HepG2 (cell line): ENCODE measurements at regions not wholly inside any gene's neighbourhood (a gene's known extent, or its start where the extent isn't known, plus 50 kb on each side); places are given as distances from the start of the nearest gene placed in this dataset.
A peak's percentile ranks its signal among the peaks of the same experiment; 100 is the strongest.

Experiments
- ESRRA ChIP-seq: sonication (generic); formaldehyde crosslinking; IDR thresholded peaks from 2 replicates; pipeline ENCODE4 v1.5.1; 2020; ENCODE audit warnings: mild to moderate bottlenecking, low read depth, missing genetic modification reagents
- FOXP1 ChIP-seq, 2 experiments: fragments of 450-650 bp in 1 of 2; IDR thresholded peaks; 2 replicates each; pipeline ENCODE4 v1.6.1; 2017 to 2018; ENCODE audit warnings: antibody characterized with exemption in 1 of 2
- GATAD1 ChIP-seq: IDR thresholded peaks from 2 replicates; pipeline ENCODE4 v1.6.1; 2016; ENCODE audit warnings: missing genetic modification reagents, missing compliant biosample characterization
- HIVEP1 ChIP-seq: sonication (generic); formaldehyde crosslinking; IDR thresholded peaks from 2 replicates; pipeline ENCODE4 v1.4.0; 2020; ENCODE audit warnings: mild to moderate bottlenecking, missing genetic modification reagents
- HOXA5 ChIP-seq: sonication (generic); formaldehyde crosslinking; IDR thresholded peaks from 2 replicates; pipeline ENCODE4 v1.4.0; 2020; ENCODE audit warnings: missing genetic modification reagents
- KDM5A ChIP-seq: fragments of 200-600 bp; sonication (generic); IDR thresholded peaks from 2 replicates; pipeline ENCODE4 v1.7.0; 2018; ENCODE audit warnings: antibody characterized with exemption, mild to moderate bottlenecking, low read length, borderline replicate concordance
- PRDM4 ChIP-seq: sonication (generic); formaldehyde crosslinking; IDR thresholded peaks from 2 replicates; pipeline ENCODE4 v1.9.0; 2021; ENCODE audit warnings: missing genetic modification reagents, borderline replicate concordance
- SALL1 ChIP-seq: sonication (generic); formaldehyde crosslinking; IDR thresholded peaks from 2 replicates; pipeline ENCODE4 v1.8.0; 2022; ENCODE audit warnings: mild to moderate bottlenecking, missing genetic modification reagents
- ZBTB1 ChIP-seq: sonication (generic); formaldehyde crosslinking; IDR thresholded peaks from 2 replicates; pipeline ENCODE4 v1.4.0; 2020; ENCODE audit warnings: missing genetic modification reagents, borderline replicate concordance
- ZBTB38 ChIP-seq: sonication (generic); formaldehyde crosslinking; IDR thresholded peaks from 2 replicates; pipeline ENCODE4 v1.5.1; 2020; ENCODE audit warnings: mild to moderate bottlenecking, missing genetic modification reagents
- ZFP36L1 ChIP-seq: sonication (generic); formaldehyde crosslinking; IDR thresholded peaks from 2 replicates; pipeline ENCODE4 v1.8.0; 2022; ENCODE audit warnings: mild to moderate bottlenecking, missing genetic modification reagents, moderate library complexity
- ZKSCAN8 ChIP-seq: IDR thresholded peaks from 2 replicates; pipeline ENCODE4 v1.6.1; 2016; ENCODE audit warnings: borderline replicate concordance, missing genetic modification reagents, missing compliant biosample characterization
- ZNF10 ChIP-seq: sonication (generic); formaldehyde crosslinking; IDR thresholded peaks from 2 replicates; pipeline ENCODE4 v1.4.0; 2020; ENCODE audit warnings: mild to moderate bottlenecking, low read depth, missing genetic modification reagents, borderline replicate concordance
- ZNF142 ChIP-seq: sonication (generic); formaldehyde crosslinking; IDR thresholded peaks from 2 replicates; pipeline ENCODE4 v1.4.0; 2020; ENCODE audit warnings: missing genetic modification reagents
- ZNF619 ChIP-seq: sonication (generic); formaldehyde crosslinking; IDR thresholded peaks from 2 replicates; pipeline ENCODE4 v1.4.0; 2020; ENCODE audit warnings: mild to moderate bottlenecking, missing genetic modification reagents
- ZNF710 ChIP-seq: sonication (generic); formaldehyde crosslinking; IDR thresholded peaks from 2 replicates; pipeline ENCODE4 v1.5.0; 2020; ENCODE audit warnings: mild to moderate bottlenecking, missing genetic modification reagents, borderline replicate concordance
- ZNF781 ChIP-seq: sonication (generic); formaldehyde crosslinking; IDR thresholded peaks from 2 replicates; pipeline ENCODE4 v1.5.1; 2020; ENCODE audit warnings: borderline replicate concordance, mild to moderate bottlenecking, missing genetic modification reagents; ENCODE audit errors: not compliant biosample characterization
- TF ChIP-seq, protein P1 (sequence below): sonication (generic); formaldehyde crosslinking; IDR thresholded peaks from 2 replicates; pipeline ENCODE4 v1.5.1; 2020; ENCODE audit warnings: missing genetic modification reagents, mild to moderate bottlenecking, borderline replicate concordance

GRCh38 chr2:47313141-47313691 is 55.9 kb upstream of the EPCAM start (continued):
- TF ChIP-seq KDM5A, result no peak
- TF ChIP-seq HIVEP1 (CRISPR knock-in tag), result no peak
- TF ChIP-seq ZNF710 (CRISPR knock-in tag), result no peak
- TF ChIP-seq ZNF10, result no peak
- no peak for TF ChIP-seq ZNF619 (CRISPR knock-in tag)
- TF ChIP-seq ZFP36L1 (CRISPR knock-in tag), result no peak
- no peak for TF ChIP-seq FOXP1 (IDR thresholded peaks at IDR 0.05)
- TF ChIP-seq FOXP1 (CRISPR knock-in tag; IDR thresholded peaks at IDR 0.05), result peak; percentile 73
- TF ChIP-seq, protein P1, sequence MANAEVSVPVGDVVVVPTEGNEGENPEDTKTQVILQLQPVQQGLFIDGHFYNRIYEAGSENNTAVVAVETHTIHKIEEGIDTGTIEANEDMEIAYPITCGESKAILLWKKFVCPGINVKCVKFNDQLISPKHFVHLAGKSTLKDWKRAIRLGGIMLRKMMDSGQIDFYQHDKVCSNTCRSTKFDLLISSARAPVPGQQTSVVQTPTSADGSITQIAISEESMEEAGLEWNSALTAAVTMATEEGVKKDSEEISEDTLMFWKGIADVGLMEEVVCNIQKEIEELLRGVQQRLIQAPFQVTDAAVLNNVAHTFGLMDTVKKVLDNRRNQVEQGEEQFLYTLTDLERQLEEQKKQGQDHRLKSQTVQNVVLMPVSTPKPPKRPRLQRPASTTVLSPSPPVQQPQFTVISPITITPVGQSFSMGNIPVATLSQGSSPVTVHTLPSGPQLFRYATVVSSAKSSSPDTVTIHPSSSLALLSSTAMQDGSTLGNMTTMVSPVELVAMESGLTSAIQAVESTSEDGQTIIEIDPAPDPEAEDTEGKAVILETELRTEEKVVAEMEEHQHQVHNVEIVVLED, result peak; percentile 37; the same call in 1 of the 2 replicates
- TF ChIP-seq ESRRA (CRISPR knock-in tag), result no peak; the same call in 1 of the 2 replicates
- TF ChIP-seq SALL1 (CRISPR knock-in tag), result peak; percentile 64
- TF ChIP-seq ZNF781 (CRISPR knock-in tag), result no peak
- peak; percentile 46; the same call in 1 of the 2 replicates for TF ChIP-seq HOXA5 (CRISPR knock-in tag)
- TF ChIP-seq PRDM4 (CRISPR knock-in tag), result no peak
- TF ChIP-seq GATAD1, result peak; percentile 51; the same call in 1 of the 2 replicates
- no peak for TF ChIP-seq ZBTB1 (CRISPR knock-in tag)
- TF ChIP-seq ZNF142 (CRISPR knock-in tag), result peak; percentile 56; the same call in 1 of the 2 replicates
- no peak for TF ChIP-seq ZBTB38
- no peak for TF ChIP-seq ZKSCAN8 (CRISPR knock-in tag)
